ENCODE measurements at regions not wholly inside any gene's neighbourhood (a gene's known extent, or its start where the extent isn't known, plus 50 kb on each side); places are given as distances from the start of the nearest gene placed in this dataset.
"Not testable (repeated sequence)": the region's sequence is repeated elsewhere in the genome, so short reads cannot be mapped to it uniquely, and the experiment has no call there.

GRCh38 chr5:84718377-84718776 lies 333.7 kb upstream of the EDIL3 start:
- DNase-seq (no peak), ATAC-seq (no peak)
- no peak for TF ChIP-seq CTCF (IDR thresholded peaks at IDR 0.05)
- H3K9me3 ChIP-seq = peaks cover 0 to 2% of the 10 kb centered on the region in 2 donors
- intact Hi-C loops (cut with DNase I) = no loop called here
- no peaks in the 10 kb centered on the region for H3K4me1 ChIP-seq
- no peak overlapping the region for H3K4me3 ChIP-seq
- no peaks in the 10 kb centered on the region for H3K27me3 ChIP-seq
- no peaks in the 10 kb centered on the region for H3K36me3 ChIP-seq
- no peak overlapping the region for H3K27ac ChIP-seq

GRCh38 chr5:84715686-84716085 lies 331.0 kb upstream of the EDIL3 start:
- TF ChIP-seq CTCF (IDR thresholded peaks at IDR 0.05) = no peak
- Histone ChIP-seq H3K4me3 (no peak overlapping the region), H3K27me3 (no peaks in the 10 kb centered on the region), H3K9me3 (peaks cover 0 to 2% of the 10 kb centered on the region in 2 donors), H3K27ac (no peak overlapping the region), H3K36me3 (no peaks in the 10 kb centered on the region), H3K4me1 (no peaks in the 10 kb centered on the region)
- ATAC-seq = no peak
- intact Hi-C loops (cut with DNase I) = no loop called here
- no peak for DNase-seq

GRCh38 chr5:84715091-84715490 lies 330.4 kb upstream of the EDIL3 start:
- ATAC-seq (no peak), DNase-seq (no peak)
- Histone ChIP-seq H3K27me3 (no peaks in the 10 kb centered on the region), H3K36me3 (no peaks in the 10 kb centered on the region), H3K4me3 (no peak overlapping the region), H3K27ac (no peak overlapping the region), H3K9me3 (peaks cover 0 to 2% of the 10 kb centered on the region in 2 donors), H3K4me1 (no peaks in the 10 kb centered on the region)
- no peak for TF ChIP-seq CTCF (IDR thresholded peaks at IDR 0.05)
- intact Hi-C loops (cut with DNase I) = no loop called here

- intact Hi-C loops (cut with DNase I) = no loop called here
- H3K4me3 ChIP-seq = no peak overlapping the region
- DNase-seq = no peak
- no peak for ATAC-seq
- peaks cover 0 to 4% of the 10 kb centered on the region in 2 donors for H3K9me3 ChIP-seq
- no peak overlapping the region for H3K27ac ChIP-seq
- no peaks in the 10 kb centered on the region for H3K27me3 ChIP-seq
- no peak for TF ChIP-seq CTCF (IDR thresholded peaks at IDR 0.05)
- no peaks in the 10 kb centered on the region for H3K4me1 ChIP-seq
- no peaks in the 10 kb centered on the region for H3K36me3 ChIP-seq
Observed at GRCh38 chr5:84709075-84709474, 324.4 kb upstream of the EDIL3 start.

- no peak for ATAC-seq
- Histone ChIP-seq H3K4me3 (no peak overlapping the region), H3K27ac (no peak overlapping the region), H3K27me3 (no peaks in the 10 kb centered on the region), H3K36me3 (no peaks in the 10 kb centered on the region), H3K9me3 (peaks cover 0 to 4% of the 10 kb centered on the region in 2 donors), H3K4me1 (no peaks in the 10 kb centered on the region)
- no peak for TF ChIP-seq CTCF (IDR thresholded peaks at IDR 0.05)
- intact Hi-C loops (cut with DNase I) = no loop called here
- no peak for DNase-seq
Observed at GRCh38 chr5:84706678-84707641, 322.3 kb upstream of the EDIL3 start.

DNA sequence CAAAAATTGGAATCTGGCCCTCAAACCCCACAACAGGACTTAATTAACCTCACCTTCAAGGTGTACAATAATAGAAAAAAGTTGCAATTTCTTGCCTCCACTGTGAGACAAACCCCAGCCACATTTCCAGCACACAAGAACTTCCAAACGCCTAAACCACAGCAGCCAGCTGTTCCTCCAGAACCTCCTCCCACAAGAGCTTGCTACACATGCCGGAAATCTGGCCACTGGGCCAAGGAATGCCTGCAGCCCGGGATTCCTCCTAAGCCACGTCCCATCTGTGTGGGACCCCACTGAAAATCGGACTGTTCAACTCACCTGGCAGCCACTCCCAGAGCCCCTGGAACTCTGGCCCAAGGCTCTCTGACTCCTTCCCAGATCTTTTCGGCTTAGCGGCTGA lies 315.9 kb upstream of the EDIL3 start:
- intact Hi-C loops (cut with DNase I); DNase-seq: not testable (repeated sequence)

More for the DNA sequence above, 315.9 kb upstream of the EDIL3 start:
- H3K27me3 ChIP-seq, H3K4me3 ChIP-seq, H3K36me3 ChIP-seq, H3K9me3 ChIP-seq, H3K27ac ChIP-seq, H3K4me1 ChIP-seq, ATAC-seq: not testable (repeated sequence)
